ENCODE measurements at regions not wholly inside any gene's neighbourhood (a gene's known extent, or its start where the extent isn't known, plus 50 kb on each side); places are given as distances from the start of the nearest gene placed in this dataset.

GRCh38 chr6:21648475-21649050 is 55.0 kb downstream of the SOX4 start:
- DNase-seq (ENCODE audit: low read depth in 4 of 4, low spot score in 2 of 4), result no peak

DNA sequence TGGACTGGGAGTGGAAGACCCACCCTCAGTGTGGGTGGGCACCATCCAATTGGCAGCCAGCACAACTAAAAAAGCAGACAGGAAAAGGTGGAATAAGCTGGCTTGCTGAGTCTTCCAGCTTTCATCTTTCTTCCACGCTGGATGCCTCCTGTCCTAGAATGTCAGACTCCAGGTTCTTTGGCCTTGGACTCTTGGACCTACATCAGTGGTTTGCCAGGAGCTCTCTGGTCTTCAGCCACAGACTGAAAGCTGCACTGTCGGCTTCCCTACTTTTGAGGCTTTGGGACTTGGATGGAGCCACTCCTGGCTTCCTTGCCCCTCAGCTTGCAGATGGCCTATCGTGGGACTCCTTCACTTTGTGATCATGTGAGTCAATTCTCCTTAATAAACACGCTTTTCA is 59.8 kb downstream of the SOX4 start:
- DNase-seq (ENCODE audit: low read depth in 4 of 4, low spot score in 2 of 4), result no peak

DNA sequence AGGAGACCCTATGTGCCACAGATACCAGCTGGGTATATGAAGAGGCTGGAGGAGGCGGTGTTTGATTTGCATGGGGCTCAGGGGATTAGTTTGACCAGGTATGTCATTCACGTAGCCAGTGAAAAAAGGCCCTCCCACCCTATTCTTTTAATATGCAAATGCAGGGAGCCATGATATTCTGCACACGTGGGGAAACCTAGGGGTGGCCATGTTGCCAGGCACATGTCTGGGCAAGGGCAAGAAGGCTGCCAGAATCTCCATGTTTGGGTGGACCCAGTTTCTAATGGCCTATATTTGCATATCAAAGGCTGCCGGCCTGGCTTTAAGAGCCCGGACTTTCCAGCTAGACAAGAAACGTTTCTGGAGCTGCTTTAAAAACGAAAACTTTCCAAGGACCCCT is 60.4 kb downstream of the SOX4 start:
- no peak for DNase-seq (ENCODE audit: low read depth in 4 of 4, low spot score in 2 of 4)

DNA sequence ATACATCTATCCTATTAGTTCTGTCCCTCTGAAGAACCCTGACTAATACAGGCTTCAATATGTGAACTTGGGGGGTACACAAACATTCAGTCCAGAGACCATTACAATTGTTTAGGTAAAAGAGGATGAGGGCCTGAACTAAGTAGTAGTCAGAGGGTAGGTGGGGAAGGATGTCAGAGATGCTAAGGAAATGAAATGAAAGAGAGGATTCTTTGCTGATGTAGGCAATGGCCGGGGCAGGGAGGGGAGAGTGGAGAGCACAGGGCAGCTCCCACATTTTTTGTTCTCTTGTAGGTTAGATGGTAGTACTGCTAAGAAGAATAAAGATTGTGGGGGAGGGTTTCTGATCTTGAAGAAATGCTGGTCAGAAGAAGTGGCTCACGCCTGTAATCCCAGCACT is 60.8 kb downstream of the SOX4 start:
- DNase-seq (ENCODE audit: low read depth in 4 of 4, low spot score in 2 of 4), result no peak

- DNase-seq (ENCODE audit: low read depth in 4 of 4, low spot score in 2 of 4), result peak in 1 of 4 donors; percentile 31
Observed at GRCh38 chr6:21663966-21664313, 70.4 kb downstream of the SOX4 start.

DNA sequence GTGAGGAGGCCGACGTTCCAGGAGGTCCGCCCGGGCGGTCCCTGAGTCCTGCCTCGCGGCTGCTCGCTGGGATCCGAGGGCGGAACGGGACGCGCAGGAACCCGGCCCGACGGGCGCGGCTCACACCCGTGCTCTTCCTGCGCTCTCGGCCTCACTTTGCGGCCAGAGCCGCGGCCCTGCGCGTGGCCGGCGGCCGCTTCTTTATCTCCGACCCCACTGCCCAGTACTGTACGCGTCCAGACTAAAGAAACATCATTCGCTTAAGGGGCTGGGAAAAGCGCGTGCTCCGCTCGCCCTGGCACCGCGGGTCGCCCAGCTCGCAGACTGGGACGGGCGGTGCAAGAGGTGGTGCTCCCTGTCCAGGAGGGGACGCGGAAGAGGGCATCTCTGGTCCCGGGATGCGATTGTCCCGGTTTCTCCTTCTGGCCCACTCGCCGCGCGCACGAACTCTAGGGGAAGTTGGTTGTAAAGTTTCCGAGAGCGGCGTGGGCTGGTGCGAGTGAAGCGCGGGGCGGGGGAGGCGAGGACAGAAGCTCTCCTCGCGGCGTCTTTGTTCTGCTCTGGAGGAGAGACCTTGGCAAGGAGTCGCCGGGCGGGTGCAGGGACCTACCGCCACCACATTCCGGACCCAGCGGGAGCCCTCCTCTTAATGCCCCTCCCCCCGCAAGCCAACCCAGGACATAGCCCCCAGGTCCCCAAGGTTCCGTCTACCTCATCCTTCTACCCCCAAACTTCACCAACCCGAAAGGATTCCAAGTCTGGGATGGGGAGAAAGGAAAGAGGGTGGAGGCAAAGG is 71.0 kb downstream of the SOX4 start:
- peak in 3 of 4 donors; percentile 55 to 63 (median 62) for DNase-seq (ENCODE audit: low read depth in 4 of 4, low spot score in 2 of 4)

- peak in 2 of 4 donors; percentile 42 to 56 for DNase-seq (ENCODE audit: low read depth in 4 of 4, low spot score in 2 of 4)
Observed at GRCh38 chr6:21665110-21665391, 71.5 kb downstream of the SOX4 start.

GRCh38 chr6:21665392-21666200 is 72.0 kb downstream of the SOX4 start:
- peak in 3 of 4 donors; percentile 36 to 70 (median 46) for DNase-seq (ENCODE audit: low read depth in 4 of 4, low spot score in 2 of 4)

DNA sequence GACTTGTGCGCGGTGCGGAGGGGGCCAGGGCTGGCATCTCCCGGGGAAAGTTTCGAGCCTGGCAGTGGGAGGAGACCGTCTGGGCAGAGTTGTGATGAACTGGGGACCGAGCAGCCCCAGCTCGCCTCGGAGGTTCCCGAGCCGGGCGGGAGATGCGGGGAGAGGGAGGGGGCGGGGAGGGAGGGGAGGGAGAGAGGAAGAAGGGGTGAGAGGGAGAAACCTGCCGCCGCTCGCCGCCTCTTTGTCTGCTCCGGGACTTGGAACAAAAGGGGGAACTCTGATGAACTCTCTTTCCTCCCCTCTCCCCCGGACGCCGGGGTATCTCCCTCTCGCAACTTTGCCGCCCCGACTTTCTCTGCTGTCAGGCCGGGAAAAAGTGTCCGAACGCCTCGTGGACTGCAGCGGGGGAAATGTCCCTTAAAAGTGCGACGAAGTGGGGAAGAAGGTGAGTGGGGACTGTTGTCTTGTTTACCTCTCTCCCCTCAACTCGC is 72.7 kb downstream of the SOX4 start:
- peak in 2 of 4 donors; percentile 40 to 58 for DNase-seq (ENCODE audit: low read depth in 4 of 4, low spot score in 2 of 4)

DNA sequence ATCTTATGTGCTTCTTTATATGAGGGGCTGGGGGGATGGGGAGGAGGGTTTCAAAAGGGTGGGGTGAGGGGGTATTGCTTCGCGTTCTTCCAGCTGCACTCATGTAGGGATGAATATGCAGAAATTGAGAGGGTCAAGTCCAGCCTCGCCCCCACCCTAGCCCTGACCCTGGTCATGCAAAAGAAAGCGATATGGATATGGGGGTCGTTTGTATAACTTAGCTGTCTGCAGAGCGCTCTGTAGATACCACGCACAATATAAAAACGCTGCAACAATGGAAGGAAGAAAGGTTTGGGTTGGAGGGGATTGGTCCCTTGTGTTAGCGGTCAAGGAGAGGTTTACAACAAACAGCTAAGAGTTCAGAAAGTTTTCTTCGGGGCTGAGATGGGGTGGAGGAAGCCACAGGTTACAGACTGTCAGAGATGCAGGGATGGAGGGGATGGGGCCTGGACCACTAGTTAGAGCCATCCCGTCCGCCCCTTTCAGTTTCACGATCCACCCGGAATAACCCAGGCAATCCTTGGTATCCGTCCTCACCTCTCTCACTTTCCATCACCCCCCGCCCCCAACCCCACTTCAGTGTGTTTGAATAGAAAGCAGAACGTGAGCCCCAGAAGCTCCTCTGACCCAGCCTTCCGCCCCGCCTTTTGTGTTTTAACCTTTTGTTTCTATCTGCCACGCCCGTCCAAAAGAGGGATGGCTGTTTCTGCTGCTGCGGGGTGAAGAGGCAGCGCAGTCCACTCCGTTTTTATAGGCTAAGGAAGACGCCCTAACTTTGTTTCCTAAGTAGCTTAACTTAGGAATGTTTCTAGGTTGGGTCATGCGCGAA is 73.5 kb downstream of the SOX4 start:
- DNase-seq (ENCODE audit: low read depth in 4 of 4, low spot score in 2 of 4), result peak in 3 of 4 donors; percentile 39 to 63 (median 52)

GRCh38 chr6:21668795-21669194 is 75.2 kb downstream of the SOX4 start:
- no peak for DNase-seq (ENCODE audit: low read depth in 4 of 4, low spot score in 2 of 4)

GRCh38 chr6:21676769-21677168 is 83.2 kb downstream of the SOX4 start:
- no peak for DNase-seq (ENCODE audit: low read depth in 4 of 4, low spot score in 2 of 4)

DNA sequence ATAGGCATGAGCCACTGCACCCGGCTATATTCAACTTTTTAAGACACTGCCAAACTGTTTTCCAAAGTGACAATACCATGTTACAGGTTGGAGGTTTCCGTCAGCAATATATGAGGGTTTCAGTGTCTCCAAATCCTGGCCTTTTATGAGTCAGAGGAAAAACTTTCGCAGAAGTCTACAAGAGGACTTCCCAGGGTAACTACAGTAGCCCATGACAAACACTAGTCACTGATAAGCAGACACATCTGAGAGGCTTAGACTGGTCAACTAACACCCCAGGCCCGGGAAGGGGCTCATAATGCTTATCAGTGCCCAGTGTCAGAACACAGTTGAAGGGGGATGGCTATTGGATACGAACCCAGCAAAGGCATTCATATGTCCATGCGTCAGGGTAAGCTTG is 85.4 kb downstream of the SOX4 start:
- DNase-seq (ENCODE audit: low read depth in 4 of 4, low spot score in 2 of 4), result no peak

GRCh38 chr6:21679761-21680265 is 86.3 kb downstream of the SOX4 start:
- DNase-seq (ENCODE audit: low read depth in 4 of 4, low spot score in 2 of 4), result no peak

DNA sequence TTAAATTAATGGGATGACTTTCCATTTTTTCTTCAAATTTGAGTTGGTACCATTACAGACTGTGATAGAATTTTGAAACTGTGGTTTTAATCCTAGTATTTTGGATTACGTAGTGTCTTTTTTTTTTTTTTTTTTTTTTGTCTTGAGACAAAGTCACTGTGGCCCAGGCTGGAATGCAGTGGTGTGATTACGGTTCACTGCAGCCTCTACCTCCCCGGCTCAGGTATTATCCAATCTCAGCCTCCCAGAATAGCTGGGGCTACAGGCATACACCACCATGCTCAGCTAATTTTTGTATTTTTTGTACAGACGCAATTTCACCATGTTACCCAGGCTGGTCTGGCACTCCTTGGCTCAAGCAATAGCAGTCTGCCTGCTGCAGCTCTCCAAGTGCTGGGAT is 87.1 kb downstream of the SOX4 start:
- DNase-seq (ENCODE audit: low read depth in 4 of 4, low spot score in 2 of 4), result no peak

DNA sequence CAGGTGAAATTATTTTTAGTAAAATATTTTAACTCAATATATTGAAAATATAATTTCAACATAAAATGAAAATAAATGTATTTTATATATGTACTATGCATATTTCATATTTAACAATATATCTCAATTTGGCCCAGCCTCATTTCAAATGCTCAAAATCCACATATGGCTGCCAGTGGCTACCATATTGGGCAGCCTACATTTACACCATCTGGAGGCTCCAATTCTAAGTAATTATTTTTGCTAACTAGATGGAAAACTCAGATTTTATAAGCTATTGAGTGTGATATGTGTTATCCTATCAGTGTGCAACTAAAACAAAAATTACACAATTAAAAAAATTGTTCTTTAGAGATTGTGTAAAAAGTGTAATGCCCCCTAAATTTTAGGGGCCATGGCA is 96.9 kb downstream of the SOX4 start:
- DNase-seq (ENCODE audit: low read depth in 4 of 4, low spot score in 2 of 4), result no peak

DNA sequence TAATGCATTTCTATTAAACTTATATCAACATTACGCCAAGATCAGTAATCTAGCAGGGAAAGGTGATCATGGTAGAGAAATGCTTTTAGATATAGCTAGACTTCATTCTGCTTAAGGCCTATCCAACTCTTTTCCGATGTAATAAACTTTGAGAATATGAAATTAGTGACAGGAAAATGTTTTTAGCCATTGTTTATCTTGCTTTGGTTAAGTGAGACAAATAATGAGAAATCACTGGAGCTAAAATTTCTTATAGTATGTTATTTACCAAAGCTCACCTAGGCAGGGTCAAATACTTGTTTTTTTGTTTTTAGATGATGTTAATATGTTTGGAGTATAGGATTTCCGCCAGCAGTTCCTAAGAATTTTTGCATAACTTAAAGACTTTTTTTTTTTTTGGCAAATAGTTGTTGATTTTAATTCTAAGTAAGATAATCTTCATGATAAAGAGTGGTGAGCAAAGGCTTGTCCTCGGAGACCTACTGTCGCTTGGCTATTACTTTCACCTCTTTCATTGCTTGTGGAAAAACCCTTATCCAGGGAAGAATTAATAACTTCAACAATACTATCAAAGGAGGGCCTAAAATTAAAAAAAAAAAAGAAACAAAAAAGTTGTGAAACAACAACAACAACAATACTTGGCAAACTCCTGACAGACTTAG is 98.3 kb downstream of the SOX4 start:
- no peak for DNase-seq (ENCODE audit: low read depth in 4 of 4, low spot score in 2 of 4)

GRCh38 chr6:21692721-21693120 is 99.2 kb downstream of the SOX4 start:
- no peak for DNase-seq (ENCODE audit: low read depth in 4 of 4, low spot score in 2 of 4)

GRCh38 chr6:21694168-21694567 is 100.6 kb downstream of the SOX4 start:
- no peak for DNase-seq (ENCODE audit: low read depth in 4 of 4, low spot score in 2 of 4)

All from left renal cortex interstitium (tissue), 4 donors.